GM23338 (cell line): ENCODE measurements at regions not wholly inside any gene's neighbourhood (a gene's known extent, or its start where the extent isn't known, plus 50 kb on each side); places are given as distances from the start of the nearest gene placed in this dataset.

ENCODE experiments used
- EZH2 ChIP-seq: fragments of 200-600 bp; sonication (generic); IDR thresholded peaks from one replicate; pipeline ENCODE4 v1.8.0; 2017; ENCODE audit warnings: antibody characterized with exemption, mild to moderate bottlenecking, low read depth; ENCODE audit not compliant: unreplicated experiment
- ZNF331 ChIP-seq: fragments of 250-450 bp; sonication (Bioruptor Pico); IDR thresholded peaks from 2 replicates; pipeline ENCODE4 v1.5.0; 2020; ENCODE audit warnings: low read depth, mild to moderate bottlenecking, moderate library complexity

- TF ChIP-seq EZH2 (no peak), ZNF331 (CRISPR knock-in tag) (no peak)
Measured at GRCh38 chr6:23562554-23562953, 563.5 kb upstream of the NRSN1 start.
